ENCODE measurements at regions not wholly inside any gene's neighbourhood (a gene's known extent, or its start where the extent isn't known, plus 50 kb on each side); places are given as distances from the start of the nearest gene placed in this dataset.
"Not testable (repeated sequence)": the region's sequence is repeated elsewhere in the genome, so short reads cannot be mapped to it uniquely, and the experiment has no call there.

GRCh38 chr3:157581956-157582636 is 78.9 kb upstream of the VEPH1 start:
- DNase-seq, result not testable (repeated sequence)

GRCh38 chr3:157581371-157581770 is 78.2 kb upstream of the VEPH1 start:
- DNase-seq, result no peak

GRCh38 chr3:157578181-157578580 is 75.0 kb upstream of the VEPH1 start:
- no peak for DNase-seq

- DNase-seq, result no peak
Measured at GRCh38 chr3:157574531-157574930, 71.3 kb upstream of the VEPH1 start.

- DNase-seq, result no peak
Measured at GRCh38 chr3:157573780-157574378, 70.7 kb upstream of the VEPH1 start.

- DNase-seq, result no peak
Measured at GRCh38 chr3:157573281-157573680, 70.1 kb upstream of the VEPH1 start.

- DNase-seq, result peak in 7 of 51 donors; percentile 0 to 48 (median 6)
Measured at GRCh38 chr3:157572559-157573270, 69.5 kb upstream of the VEPH1 start.

- no peak for DNase-seq
Measured at GRCh38 chr3:157566596-157566995, 63.4 kb upstream of the VEPH1 start.

GRCh38 chr3:157559401-157559800 is 56.2 kb upstream of the VEPH1 start:
- no peak for DNase-seq
